ENCODE measurements at regions not wholly inside any gene's neighbourhood (a gene's known extent, or its start where the extent isn't known, plus 50 kb on each side); places are given as distances from the start of the nearest gene placed in this dataset.

GRCh38 chr20:60835876-60836275 is 416.2 kb upstream of the CDH4 start:
- no peak overlapping the region for H3K4me3 Mint-ChIP-seq
- Histone ChIP-seq H3K36me3 (ENCODE audit: control insufficient read depth, insufficient read depth, low read length) (no peaks in the 10 kb centered on the region), H3K9ac (ENCODE audit: extremely low read depth, low read length, poor library complexity, severe bottlenecking) (no peak overlapping the region), H3K27ac (ENCODE audit: low read depth, low read length) (no peak overlapping the region), H3K4me1 (ENCODE audit: control insufficient read depth, insufficient read depth, low read length) (no peaks in the 10 kb centered on the region), H3K9me3 (ENCODE audit: control insufficient read depth, low read length) (peaks cover 7% of the 10 kb centered on the region), H3K27me3 (ENCODE audit: control insufficient read depth, insufficient read depth, low read length, poor library complexity, severe bottlenecking) (no peaks in the 10 kb centered on the region), H3K4me3 (ENCODE audit: low read length) (no peak overlapping the region)
- peaks cover 9% of the 10 kb centered on the region for H3K9me3 Mint-ChIP-seq
- no peak for TF ChIP-seq CTCF (conservative IDR thresholded peaks at IDR 0.05)
- WGBS, 2 experiments (ENCODE audit: insufficient coverage in 1 of 2, insufficient read length in 1 of 2), result 88% methylated on average over 2 of the region's 2 CpGs
- H3K27ac Mint-ChIP-seq, result no peak overlapping the region
- peaks cover 11% of the 10 kb centered on the region for H3K27me3 Mint-ChIP-seq (ENCODE audit: insufficient read depth)
- DNase-seq, result no peak
- peaks cover 11% of the 10 kb centered on the region for H3K4me1 Mint-ChIP-seq
- H3K36me3 Mint-ChIP-seq (ENCODE audit: low read depth), result no peaks in the 10 kb centered on the region

GRCh38 chr20:60837173-60837770 is 414.8 kb upstream of the CDH4 start:
- no peak overlapping the region for H3K4me3 Mint-ChIP-seq
- Histone ChIP-seq H3K27me3 (ENCODE audit: control insufficient read depth, insufficient read depth, low read length, poor library complexity, severe bottlenecking) (no peaks in the 10 kb centered on the region), H3K36me3 (ENCODE audit: control insufficient read depth, insufficient read depth, low read length) (no peaks in the 10 kb centered on the region), H3K4me1 (ENCODE audit: control insufficient read depth, insufficient read depth, low read length) (no peaks in the 10 kb centered on the region), H3K9me3 (ENCODE audit: control insufficient read depth, low read length) (no peaks in the 10 kb centered on the region), H3K4me3 (ENCODE audit: low read length) (no peak overlapping the region), H3K27ac (ENCODE audit: low read depth, low read length) (no peak overlapping the region), H3K9ac (ENCODE audit: extremely low read depth, low read length, poor library complexity, severe bottlenecking) (no peak overlapping the region)
- peaks cover 9% of the 10 kb centered on the region for H3K9me3 Mint-ChIP-seq
- no peak for TF ChIP-seq CTCF (conservative IDR thresholded peaks at IDR 0.05)
- peaks cover 7% of the 10 kb centered on the region for H3K27me3 Mint-ChIP-seq (ENCODE audit: insufficient read depth)
- DNase-seq, result no peak
- WGBS, 2 experiments (ENCODE audit: insufficient coverage in 1 of 2, insufficient read length in 1 of 2), result 70 to 87% methylated on average over 2 to 3 of the region's 3 CpGs
- H3K27ac Mint-ChIP-seq, result no peak overlapping the region
- H3K4me1 Mint-ChIP-seq, result peaks cover 11% of the 10 kb centered on the region
- H3K36me3 Mint-ChIP-seq (ENCODE audit: low read depth), result no peaks in the 10 kb centered on the region

- Histone ChIP-seq H3K27ac (ENCODE audit: low read depth, low read length) (no peak overlapping the region), H3K9ac (ENCODE audit: extremely low read depth, low read length, poor library complexity, severe bottlenecking) (no peak overlapping the region), H3K36me3 (ENCODE audit: control insufficient read depth, insufficient read depth, low read length) (no peaks in the 10 kb centered on the region), H3K27me3 (ENCODE audit: control insufficient read depth, insufficient read depth, low read length, poor library complexity, severe bottlenecking) (no peaks in the 10 kb centered on the region), H3K4me3 (ENCODE audit: low read length) (no peak overlapping the region), H3K4me1 (ENCODE audit: control insufficient read depth, insufficient read depth, low read length) (no peaks in the 10 kb centered on the region), H3K9me3 (ENCODE audit: control insufficient read depth, low read length) (no peaks in the 10 kb centered on the region)
- H3K27ac Mint-ChIP-seq, result no peak overlapping the region
- DNase-seq, result no peak
- H3K27me3 Mint-ChIP-seq (ENCODE audit: insufficient read depth), result peaks cover 9% of the 10 kb centered on the region
- peaks cover 11% of the 10 kb centered on the region for H3K4me1 Mint-ChIP-seq
- no peak for TF ChIP-seq CTCF (conservative IDR thresholded peaks at IDR 0.05)
- no peak overlapping the region for H3K4me3 Mint-ChIP-seq
- H3K9me3 Mint-ChIP-seq, result peaks cover 9% of the 10 kb centered on the region
- no peaks in the 10 kb centered on the region for H3K36me3 Mint-ChIP-seq (ENCODE audit: low read depth)
- 92 to 98% methylated on average over 3 of the region's 3 CpGs for WGBS, 2 experiments (ENCODE audit: insufficient coverage in 1 of 2, insufficient read length in 1 of 2)
Observed at GRCh38 chr20:60838297-60838696, 413.8 kb upstream of the CDH4 start.

Data from endodermal cell (in vitro differentiated cells).